Activated CD4-positive, alpha-beta T cell treated with anti-CD3 and anti-CD28 coated beads, Interleukin-2, amount 50 U/mL, for 16 hours (primary cell): ENCODE measurements at regions not wholly inside any gene's neighbourhood (a gene's known extent, or its start where the extent isn't known, plus 50 kb on each side); places are given as distances from the start of the nearest gene placed in this dataset.
"Not testable (repeated sequence)": the region's sequence is repeated elsewhere in the genome, so short reads cannot be mapped to it uniquely, and the experiment has no call there.

Experiments
- DNase-seq: peaks from one replicate; pipeline ENCODE4 v3.0.0-alpha.2; 2020

DNA sequence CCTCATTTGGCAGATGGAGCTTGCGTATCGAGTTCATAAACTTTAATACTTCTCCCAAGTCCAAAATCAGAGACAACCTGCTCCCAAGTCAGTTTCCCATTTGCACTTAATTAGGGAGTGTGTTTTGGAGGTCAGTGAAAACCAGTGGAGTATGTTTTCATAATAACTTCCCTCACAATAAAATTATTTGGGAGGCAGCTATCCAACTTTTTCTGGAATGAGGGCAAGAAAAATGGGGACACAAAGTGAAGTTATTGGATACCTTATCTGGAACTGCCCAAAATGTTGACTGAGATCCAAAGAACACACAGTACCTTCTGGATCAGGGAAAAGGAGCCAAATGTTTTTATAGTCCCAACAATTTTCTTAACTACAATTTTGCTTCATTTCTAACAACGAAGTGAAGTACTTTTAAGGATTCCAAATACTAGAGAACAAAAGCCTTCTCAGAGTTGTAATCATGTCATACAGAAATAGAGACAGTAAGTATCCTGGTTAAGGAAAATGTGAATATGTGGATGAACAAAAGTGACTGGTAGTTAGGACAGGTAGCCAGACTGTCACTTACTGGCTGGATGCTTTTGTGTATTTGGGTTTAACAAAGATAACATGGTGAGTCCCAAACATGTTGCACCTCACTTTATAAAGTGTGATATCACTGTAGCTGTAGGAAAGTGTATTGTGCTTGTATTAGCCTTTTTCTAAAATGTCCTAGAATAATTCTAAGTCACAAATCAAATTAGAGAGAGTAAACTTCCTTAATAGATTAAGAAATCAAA is 325.0 kb downstream of the HLX start:
- DNase-seq, result no peak

DNA sequence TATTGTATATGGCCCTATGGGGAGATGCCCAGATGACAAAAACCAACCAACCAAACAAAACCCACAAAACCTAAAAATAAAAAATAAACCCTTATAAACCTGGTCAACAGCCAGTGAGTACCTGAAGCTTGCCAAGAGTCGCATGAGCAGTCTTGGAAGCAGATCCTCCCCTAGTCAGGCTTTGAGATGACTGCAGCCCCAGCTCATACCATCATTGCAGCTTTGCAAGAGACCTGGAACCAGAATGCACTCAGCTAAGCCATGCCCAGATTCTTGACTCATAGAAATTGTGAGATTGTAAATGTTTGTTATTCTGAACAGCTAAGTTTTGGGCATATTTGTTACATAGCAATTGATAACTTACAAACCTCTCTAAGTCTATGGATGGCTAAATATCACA is 326.8 kb downstream of the HLX start:
- no peak for DNase-seq

DNA sequence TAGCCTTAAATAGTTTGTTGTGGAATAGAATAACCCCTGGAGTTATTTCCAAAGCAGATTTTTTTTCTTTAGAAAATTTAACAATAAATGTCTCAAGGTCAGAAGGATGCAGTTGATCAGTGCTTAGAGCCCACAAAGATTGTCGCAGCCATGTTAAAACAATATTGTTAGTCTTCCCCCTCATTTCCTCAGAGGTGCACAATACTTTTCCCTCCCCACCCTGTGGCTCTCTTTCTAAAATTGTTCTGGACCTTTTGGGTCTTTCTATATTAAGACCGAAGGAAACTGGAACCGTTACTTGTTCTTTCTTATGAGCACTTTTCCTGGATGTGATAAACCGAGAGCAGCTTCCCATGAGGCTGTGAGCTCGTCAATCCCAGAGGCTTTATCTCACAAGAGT is 333.7 kb downstream of the HLX start:
- DNase-seq, result no peak

DNA sequence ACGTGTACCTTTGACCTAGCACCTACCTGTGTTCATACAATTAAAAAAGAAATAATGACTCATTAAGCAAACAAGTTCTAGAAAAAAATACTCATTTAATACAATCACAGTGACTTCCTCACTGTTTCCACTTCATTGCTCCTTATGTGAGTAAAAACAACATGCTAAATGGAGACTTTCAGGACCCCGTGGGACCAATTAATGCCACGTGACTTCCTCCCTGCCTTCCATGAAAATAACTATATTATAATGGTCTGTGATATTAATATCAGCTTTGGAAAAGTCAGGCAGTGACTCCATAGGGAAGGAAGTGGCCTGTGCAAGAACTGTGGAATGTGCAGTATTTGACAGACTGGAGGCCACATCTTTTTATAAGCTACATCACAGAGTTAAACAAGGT is 337.8 kb downstream of the HLX start:
- no peak for DNase-seq

DNA sequence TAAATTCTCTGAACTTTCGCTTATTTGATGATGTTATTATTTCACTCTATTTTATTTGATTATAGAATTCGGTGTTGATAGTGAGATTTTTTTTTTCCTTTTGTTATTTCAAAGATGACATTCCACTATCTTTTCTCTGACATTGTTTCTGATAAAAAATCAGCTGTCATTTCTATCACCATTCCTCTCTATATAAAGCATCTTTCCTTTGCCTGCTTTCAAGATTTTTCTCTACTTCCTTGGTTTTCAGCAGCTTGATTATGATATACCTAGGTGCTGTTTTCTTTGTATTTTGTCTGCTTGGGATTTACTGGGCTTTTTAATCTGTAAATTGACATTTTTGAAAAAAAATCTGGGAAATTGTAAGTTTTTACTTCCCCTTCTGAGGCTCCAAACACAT is 344.0 kb downstream of the HLX start:
- DNase-seq, result no peak

DNA sequence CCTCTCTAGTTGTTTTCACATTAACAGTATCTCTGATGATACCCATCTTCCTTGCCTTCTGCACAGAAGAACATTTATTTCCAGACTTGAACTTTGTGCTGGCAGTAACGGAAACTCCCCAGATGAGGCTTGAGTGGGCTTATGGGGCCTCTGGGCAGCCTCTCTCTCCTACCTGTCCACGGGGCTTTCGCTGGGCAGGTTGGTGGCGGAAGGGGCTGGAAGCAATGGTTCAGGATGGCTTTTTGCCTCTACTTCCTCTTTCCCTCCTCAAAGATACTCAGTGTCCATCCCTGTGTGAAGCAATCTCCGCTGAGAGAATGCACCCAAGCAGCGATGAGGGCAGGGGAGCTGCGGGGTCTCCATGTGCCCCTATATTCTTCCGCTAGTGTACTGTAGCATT is 348.2 kb downstream of the HLX start:
- no peak for DNase-seq

DNA sequence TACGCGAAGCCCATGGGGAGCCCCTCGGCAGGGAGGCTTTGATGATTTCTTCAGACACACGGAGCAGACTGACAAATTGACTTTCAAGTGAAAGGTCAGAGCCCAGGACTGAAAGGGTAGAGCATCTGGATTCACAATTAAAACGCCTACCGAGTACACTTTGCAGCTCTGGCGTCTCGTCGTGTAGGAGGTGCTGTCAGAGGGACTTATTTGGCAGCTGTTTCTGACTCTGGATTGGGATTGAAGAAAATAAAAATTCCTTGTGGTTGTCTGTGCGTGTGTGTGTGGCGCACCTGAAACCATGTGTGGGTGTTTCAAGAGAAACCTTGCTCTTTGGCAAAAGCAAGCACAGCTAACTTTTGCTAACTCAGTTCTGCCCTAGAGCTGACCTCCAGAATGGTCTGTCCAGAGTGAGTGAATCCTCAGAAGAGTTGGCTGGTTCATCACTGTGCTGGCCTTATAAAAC is 348.7 kb downstream of the HLX start:
- DNase-seq, result no peak

DNA sequence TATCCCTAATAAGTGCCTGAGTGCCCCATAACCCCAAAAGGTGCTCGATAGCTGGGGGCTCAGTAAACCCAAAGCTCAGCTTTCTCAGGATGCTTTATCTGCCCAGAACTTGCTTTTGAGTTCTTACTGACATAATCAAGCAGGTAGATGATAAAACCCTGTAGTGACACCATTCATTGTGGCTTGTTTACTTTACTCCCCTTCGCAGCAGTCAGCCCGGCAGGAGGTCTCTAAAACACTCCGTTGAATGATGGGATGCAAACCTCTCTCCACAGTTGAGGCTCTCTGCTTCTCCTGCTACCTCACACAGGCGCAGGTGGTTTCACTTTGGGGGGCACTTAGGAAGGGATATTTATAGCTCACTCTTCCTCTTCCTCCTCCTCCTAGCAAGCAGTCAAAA is 349.4 kb downstream of the HLX start:
- no peak for DNase-seq

DNA sequence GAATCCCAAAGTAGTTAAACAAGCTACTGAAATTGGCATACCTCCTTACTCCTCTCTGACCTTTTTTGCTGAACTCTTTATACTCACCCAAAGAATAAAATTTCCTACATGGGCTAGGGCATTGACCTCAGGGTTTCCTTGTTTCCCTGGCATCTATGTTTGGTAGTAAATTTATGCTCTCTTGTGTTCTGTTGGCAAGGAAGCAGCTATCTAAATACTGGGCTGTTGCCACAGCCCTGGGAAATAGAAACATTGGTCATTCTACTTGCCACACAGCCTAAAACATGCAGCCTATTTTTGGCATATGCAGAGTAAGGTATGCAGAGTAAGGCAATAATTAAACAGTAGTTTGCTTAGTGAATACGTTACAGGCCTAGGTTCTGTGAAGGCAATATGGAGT is 351.4 kb downstream of the HLX start:
- no peak for DNase-seq

DNA sequence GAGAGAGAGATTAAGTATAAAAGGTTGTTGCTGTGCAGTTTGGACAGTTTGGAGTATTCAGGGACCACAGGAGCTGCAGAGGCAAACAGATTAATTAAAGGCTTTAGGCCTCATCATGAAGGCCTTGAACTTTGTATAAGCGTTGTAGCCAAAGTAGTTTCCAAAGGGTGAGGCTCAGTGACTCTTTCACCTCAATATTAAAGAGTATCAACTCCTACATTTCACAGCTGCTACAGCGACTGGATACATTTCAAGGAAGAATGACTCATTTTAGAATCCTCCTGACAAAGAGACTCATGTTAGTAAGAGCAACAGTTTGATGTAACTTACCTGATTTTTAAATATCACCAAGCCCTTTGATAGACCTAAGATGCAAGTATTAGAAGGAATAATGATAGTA is 355.5 kb downstream of the HLX start:
- no peak for DNase-seq

DNA sequence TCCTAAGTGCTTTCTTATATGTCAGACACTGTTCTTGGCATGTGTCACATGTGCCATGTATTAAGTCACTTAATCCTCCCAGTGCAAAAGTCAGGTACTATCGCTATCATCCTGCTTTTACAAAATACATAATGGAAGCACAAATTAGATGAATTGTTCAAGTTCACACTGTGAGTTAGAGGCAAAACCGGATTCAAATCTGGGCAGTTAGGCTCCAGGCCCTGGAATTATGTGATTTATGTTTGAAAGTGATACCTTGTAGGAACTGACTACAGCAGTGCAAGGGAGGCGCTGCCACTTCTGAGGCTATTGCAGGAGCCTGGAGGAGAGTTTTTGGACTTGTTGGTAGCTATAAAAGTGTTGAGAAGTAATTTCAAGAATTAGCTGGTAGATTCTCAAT is 358.3 kb downstream of the HLX start:
- DNase-seq, result no peak

DNA sequence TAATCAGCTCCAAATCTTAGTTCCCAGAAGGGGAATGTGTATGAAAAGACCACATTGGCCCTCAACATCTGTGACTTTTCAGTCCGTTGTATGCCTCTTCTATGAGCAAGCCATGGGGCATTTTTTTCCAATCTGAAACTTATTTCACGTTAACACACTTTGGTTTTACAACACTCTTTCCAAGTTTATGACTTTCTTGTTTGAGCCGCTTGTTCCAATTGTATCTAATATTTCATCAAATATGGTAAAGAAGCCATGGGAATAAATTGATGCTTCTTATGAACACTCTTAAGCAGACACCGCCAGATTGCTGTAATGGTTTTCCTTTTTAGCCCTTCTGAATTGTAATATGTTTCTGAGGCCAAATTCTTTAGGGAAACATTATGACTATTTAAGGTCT is 359.9 kb downstream of the HLX start:
- no peak for DNase-seq

DNA sequence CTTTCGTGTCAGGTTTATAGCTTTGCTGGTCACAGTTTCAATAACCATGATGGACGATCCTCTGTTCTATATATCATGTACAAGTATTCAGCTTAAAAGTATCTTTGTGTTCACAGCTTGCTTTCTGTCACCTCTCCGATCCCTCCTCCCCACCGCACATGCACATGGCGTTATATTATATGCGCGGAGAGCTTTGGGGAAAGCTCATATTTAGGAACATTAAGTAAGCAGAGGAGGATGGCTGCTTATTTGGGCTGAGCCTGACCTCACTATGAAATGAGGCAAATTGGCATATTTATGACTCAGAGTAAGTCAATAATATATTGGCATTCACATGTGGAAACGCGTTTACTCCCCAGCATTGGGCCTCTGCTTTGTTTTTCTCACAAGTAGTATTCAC is 360.5 kb downstream of the HLX start:
- no peak for DNase-seq

DNA sequence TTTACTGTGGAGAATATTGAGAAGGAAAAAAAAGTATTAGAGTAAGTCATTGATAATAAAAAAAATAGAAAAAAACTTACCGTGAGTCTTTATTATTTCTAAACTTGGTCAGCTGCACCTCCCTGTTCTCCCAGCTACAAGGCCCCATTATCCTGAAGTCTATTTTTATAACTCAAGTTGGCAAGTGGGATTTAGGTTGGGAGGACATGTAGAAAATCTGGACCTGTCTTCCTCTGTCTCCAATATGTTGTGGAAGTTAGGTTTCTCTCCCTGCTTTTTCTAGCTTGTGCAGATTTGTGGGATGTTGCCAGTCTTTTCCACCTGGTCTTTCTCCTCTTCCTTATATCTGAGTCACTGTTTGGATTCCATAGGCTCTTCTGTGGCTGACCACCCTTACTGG is 361.4 kb downstream of the HLX start:
- DNase-seq, result no peak

DNA sequence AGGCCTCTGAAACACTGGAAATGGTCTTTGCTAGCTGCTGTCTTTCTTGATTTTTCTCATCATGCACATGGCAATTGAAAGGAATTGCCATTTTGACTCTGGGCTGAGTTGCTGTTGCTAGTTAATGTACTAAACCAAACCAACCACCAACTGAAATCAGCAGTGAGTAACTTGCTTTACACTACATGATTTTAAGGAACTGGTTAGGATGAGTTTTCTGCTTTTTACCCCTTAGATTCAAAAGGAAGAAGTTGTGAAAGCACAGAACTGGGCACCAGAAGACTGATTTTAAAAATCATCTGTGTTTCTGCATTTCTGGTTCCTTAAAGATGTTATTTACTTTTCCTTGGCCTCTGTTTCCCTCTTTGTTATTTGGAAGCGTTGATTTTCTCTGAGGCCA is 361.9 kb downstream of the HLX start:
- no peak for DNase-seq

DNA sequence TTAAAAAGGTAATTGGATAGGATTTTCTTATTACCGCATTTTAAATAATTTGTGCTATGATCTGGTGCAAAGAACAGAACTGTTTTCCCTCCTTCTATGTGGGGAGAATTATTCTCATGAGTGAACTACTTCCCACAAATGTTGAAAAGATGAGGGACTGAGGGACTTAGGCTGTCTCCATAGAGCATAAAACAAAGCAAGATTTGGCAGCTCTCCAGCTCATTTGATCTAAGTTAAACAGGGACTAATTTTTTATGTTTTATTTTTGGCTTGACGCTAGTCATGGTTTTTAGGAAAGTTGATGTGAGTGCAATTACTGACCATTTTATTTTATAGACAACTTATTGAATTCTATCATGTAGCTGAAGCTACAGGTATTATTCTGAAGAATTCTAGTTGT is 362.3 kb downstream of the HLX start:
- no peak for DNase-seq

DNA sequence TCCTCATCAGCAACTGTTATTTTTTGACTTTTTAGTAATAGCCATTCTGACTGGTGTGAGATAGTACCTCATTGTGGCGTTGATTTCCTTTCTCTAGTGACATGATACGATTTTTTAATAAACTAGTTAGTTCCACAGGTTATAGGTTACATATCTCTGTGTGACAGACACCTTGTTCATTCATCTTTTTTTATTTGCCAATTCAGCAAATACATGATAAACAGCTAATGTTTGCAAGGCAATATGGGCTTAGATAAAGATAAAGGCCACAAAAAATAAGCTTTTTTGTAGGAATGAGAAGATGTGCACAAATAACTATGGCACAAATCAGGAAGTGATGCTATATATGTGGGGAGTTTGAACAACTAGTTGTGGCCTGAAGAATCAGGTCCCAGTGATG is 366.8 kb downstream of the HLX start:
- no peak for DNase-seq

DNA sequence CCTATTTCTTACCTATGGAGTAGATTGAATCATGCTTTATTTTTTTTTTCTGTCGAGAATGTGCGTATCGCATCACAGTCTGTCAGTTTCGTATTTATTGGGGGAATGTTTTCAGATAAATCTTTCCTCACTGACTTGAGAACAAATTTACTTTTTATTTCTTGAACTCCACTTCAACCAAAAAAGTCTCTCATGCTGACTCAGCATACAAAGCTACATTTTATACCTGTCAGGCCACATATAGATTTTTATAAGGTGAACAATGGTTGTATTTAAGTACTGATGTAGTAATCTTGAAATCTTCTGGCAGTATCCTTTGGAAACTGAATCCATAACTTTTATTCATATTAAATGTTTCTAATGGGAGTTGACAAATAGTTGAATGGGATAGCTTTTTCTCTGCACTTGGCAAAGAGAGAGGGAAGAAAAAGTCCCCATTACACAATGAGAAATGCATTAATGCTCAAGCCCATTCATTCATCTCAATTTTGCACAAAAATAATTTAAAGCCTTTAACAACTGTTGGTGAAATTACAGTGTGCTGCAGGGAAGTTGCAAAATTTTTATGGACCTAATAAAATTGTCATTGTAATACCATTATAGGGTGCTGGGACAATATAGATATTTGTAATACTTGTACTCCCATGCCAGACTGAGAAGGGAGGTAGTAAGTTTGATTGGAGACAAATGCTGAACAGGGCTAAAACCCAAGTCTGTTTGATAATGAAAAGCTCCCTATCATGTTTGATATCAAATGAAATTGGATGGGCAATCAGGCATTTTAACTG is 367.6 kb downstream of the HLX start:
- no peak for DNase-seq

DNA sequence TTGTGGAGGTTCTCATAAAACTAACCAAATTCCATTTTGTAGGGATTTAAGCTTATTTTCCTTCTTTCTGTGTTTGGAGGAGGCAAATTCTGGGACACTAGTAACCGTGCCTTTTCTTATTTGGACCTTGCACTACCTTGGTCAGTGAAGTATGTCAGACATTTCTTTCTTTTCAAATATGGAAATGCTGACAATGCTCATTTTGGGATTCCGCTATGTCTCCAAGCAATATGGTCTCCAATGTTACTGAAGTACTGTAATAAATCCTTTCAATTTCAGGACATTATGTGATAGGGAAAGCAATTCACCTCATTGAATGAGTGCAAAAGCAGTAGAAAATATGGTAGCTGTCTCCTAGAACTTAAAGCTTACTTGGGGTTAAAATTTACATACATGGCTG is 372.3 kb downstream of the HLX start:
- DNase-seq, result no peak

DNA sequence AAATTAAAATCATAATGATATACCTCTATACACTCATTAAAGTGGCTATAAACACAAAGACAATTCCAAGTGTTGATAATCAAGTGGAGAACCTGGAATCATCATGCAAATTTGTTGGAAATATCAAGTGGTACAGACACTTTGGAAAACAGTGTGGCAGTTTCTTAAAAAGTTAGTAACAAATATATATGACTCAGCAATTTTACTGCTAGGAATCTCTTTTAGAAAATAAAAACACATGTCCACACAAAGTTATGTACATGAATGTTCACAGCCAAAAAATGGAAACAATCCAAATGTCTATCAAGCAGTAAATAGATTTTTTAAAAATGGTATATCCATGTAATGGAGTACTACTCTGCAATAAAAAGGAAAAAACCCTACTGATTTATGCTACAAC is 375.6 kb downstream of the HLX start:
- DNase-seq, result no peak

DNA sequence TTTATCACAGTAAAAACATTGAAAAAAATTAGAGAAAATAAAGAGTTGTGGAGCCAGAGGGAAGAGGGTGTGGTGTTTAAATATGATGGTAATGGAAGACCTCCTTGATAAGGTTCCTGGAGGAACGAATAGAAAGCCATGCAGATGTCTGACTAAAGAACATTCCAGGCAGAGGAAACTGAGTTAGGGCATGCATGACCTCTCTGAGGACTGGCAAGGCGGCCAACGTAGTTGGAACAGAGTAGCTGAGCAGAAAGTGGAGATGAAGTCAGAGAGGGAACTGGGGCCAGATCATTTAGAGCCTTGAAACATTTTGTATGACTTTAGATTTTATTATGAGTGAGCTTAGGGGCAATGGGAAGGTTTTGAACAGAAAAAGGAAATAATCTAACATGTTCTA is 377.5 kb downstream of the HLX start:
- DNase-seq, result no peak

DNA sequence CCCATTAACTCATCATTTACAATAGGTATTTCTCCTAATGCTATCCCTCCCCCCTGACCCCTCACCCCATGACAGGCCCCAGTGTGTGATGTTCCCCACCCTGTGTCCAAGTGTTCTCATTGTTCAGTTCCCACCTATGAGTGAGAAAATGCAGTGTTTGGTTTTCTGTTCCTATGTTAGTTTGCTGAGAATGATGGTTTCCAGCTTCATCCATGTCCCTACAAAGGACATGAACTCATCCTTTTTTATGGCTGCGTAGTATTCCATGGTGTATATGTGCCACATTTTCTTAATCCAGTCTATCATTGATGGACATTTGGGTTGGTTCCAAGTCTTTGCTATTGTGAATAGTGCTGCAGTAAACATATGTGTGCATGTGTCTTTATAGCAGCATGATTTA is 378.3 kb downstream of the HLX start:
- not testable (repeated sequence) for DNase-seq

DNA sequence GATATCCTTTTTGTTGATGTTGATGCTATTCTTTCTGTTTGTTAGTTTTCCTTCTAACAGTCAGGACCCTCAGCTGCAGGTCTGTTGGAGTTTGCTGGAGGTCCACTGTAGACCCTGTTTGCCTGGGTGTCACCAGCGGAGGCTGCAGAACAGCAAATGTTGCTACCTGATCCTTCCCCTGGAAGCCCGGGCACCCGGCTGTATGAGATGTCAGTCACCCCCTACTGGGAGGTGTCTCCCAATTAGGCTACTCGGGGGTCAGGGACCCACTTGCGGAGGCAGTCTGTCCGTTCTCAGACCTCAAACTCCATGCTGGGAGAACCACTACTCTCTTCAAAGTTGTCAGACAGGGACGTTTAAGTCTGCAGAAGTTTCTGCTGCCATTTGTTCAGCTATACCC is 383.4 kb downstream of the HLX start:
- not testable (repeated sequence) for DNase-seq
